Mammary epithelial cell (primary cell): ENCODE measurements at regions not wholly inside any gene's neighbourhood (a gene's known extent, or its start where the extent isn't known, plus 50 kb on each side); places are given as distances from the start of the nearest gene placed in this dataset.

ENCODE experiments used
- CTCF ChIP-seq, 2 donors: IDR thresholded peaks in 1 of 2; conservative IDR thresholded peaks in 1 of 2; 2 replicates each; pipeline ENCODE4 v1.5.1; 2011 to 2012; ENCODE audit warnings: inconsistent platforms in 2 of 2, low read length in 2 of 2, mild to moderate bottlenecking in 2 of 2, control low read depth in 1 of 2, low read depth in 1 of 2; ENCODE audit not compliant: insufficient read depth in 1 of 2; ENCODE audit errors: extremely low read depth in 1 of 2
- EZH2 ChIP-seq: IDR thresholded peaks from 2 replicates; pipeline ENCODE4 v1.6.1; 2012; ENCODE audit warnings: low read length, inconsistent platforms, borderline replicate concordance

- no peak for TF ChIP-seq CTCF (conservative IDR thresholded peaks at IDR 0.05 in 1 of 2, IDR thresholded peaks at IDR 0.05 in 1 of 2; ENCODE audit: extremely low read depth in 1 of 2, insufficient read depth in 1 of 2, low read depth in 1 of 2, low read length in 2 of 2)
- TF ChIP-seq EZH2 = no peak
Measured at GRCh38 chr12:65731771-65732170, 92.5 kb upstream of the HMGA2 start.
